Erythroblast (primary cell): ENCODE measurements at regions not wholly inside any gene's neighbourhood (a gene's known extent, or its start where the extent isn't known, plus 50 kb on each side); places are given as distances from the start of the nearest gene placed in this dataset.

ENCODE experiments used
- GATA1 ChIP-seq: IDR thresholded peaks from 2 replicates; pipeline ENCODE4 v1.6.1; 2011; ENCODE audit warnings: low read depth, mild to moderate bottlenecking, control low read depth, low read length, moderate library complexity
- POLR2A ChIP-seq: IDR thresholded peaks from 2 replicates; pipeline ENCODE4 v1.6.1; 2011; ENCODE audit warnings: mild to moderate bottlenecking, low read length

DNA sequence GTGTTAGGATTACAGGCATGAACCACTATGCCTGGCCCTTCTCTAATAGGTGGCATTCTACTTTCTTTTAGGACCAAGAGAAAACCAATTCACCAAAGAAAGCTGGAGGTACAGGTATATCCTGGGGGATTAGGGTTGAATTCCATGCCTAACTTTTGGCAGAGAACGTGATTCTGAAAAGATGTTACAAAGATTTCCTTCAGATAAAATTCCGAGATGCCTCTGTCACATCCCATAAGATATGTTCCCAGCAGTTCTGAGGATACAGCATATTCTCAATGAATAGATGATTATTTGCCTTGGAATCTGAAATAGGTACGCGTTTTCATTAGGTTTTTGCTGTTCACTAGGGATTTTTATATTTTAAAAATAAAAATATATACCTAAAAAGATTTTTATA is 111.9 kb upstream of the KRAS start:
- TF ChIP-seq POLR2A (no peak), GATA1 (no peak)
